ENCODE measurements at regions not wholly inside any gene's neighbourhood (a gene's known extent, or its start where the extent isn't known, plus 50 kb on each side); places are given as distances from the start of the nearest gene placed in this dataset.
"Not testable (repeated sequence)": the region's sequence is repeated elsewhere in the genome, so short reads cannot be mapped to it uniquely, and the experiment has no call there.

DNA sequence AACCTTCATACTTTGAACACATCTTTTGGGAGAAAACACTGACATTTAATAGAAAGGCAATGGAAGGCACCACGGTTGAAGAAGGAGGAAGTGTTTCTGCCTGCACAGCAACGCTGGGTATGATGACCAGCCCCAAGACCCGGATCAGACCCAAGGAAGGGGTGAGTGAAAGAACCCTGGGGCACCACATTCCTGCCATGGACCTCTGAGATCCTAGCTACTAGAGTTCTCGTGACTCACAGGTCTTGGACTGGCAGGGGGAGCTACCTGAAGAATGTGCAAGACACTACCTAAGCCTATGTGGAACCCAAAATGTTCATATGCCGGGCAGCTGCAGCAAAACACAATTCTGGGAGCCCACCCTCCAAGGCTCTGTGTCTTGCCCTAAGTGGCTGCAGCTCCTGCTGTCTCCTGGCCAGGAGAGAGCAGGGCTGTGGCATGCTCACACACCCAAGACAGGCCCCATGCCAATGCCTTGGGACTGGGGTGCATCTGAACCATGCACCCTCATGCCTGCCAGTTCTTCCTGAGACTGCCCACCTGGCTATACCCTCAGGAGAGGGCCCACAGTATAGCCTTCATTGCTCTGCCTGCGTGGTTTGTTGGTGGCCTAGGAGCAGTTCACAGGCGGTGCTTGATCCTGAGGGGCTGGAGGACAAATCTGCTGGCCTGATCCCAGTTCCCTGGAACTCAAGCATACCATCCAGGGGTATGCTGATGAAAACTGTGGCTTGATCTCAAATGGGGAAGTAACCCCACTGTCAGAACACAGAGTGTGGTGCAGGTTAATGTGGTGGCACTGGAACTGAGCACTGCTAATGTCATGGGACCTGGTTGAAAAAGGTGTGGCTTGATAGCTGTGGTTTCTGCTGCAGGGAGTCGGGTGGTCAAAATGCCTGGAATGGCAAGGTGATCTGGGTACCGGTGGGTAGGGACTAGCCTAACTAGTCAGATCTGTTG lies 353.3 kb upstream of the ARHGEF26 start:
- no peak for DNase-seq

DNA sequence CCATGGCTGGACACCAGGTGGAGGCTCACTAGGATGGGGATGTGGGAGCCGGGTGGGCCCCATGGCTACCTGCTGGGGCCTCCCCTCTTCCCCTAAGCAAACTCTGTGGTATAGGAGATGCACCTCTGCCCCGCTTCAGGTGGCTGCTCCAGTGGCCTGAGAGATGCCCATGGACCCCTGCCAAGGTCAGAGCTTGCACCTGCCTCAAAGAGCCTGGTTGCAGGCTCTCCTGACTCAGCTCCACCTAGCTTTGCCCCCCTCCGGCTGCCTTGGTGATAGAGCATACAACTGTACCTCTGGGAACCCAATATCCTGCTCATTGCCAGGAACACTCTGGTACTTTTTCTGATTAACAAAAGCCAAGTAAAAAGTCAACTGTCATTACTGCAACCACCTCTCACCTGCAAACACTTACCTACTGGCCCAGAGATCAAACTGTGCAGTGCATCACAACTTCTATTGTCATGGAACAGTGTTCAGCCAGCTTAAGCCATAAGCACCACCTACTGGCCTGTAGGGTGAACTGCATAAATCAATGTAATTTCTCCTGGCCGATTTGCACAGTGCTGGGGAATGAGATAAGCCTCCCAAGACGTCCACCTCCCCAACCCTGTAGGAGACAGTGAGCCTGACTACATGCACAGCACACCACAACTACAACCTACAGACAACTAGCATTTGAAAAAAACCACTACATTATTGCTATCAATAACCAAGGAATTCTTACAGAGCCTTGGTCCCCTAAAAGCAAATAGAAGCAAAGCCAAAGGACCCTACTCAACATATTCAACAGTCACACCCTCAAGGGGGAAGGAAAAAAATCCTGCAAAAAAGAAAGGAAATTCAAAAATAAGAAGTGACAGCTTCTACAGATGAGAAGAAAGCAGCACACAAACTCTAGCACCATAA lies 352.4 kb upstream of the ARHGEF26 start:
- DNase-seq: peak; percentile 31

DNA sequence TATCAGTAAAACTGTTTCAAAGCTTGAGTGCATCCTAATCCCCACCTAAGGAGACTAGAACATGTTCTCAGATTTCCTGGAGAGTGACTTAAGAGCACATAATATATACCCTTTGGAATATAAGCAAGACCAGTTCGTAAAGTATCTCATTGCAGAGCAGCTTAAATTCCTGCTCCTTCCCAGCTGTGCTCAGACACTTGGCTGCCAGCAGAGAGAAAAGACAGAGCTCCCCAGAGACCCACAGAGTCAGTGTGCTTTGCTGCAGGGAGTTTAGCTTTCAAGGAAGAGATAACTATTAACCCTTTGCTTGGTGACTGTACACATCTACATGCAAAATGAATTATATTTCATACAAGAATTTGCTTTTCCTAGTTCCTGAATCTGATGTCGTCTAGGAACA lies 338.1 kb upstream of the ARHGEF26 start:
- DNase-seq: no peak

DNA sequence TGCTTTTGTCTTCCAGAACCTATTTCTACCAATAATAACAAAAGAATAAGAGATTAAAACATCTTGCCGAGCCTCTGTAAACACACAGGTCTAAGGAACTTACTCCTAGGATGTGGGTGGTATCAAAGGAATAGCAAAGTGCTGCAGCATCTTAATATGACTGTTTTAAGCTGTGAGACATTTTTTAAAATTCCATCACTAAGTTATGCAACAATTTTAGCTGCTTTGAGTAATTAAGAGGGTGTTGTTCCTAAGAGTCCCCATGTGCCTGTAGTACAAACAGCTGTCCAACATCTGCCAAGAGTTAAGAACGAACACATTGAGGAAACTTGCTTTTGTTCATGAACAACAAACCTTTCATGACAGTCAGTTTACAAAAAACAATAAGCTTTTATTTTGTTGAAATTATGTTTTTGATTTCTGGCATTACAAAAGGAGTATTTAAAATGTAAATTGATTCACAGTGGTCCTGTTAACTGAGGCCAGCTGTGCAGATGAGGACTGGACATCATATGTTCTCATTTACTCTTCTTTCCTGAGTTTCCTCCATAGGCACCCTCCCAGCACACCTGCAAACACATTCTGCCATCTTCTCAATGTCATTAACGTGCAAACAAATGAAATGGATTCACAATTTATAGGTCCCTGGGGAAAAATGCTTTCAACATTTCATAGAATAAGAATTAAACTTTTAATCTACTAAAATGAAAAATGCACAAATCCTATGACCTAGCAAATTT lies 337.3 kb upstream of the ARHGEF26 start:
- no peak for DNase-seq

DNA sequence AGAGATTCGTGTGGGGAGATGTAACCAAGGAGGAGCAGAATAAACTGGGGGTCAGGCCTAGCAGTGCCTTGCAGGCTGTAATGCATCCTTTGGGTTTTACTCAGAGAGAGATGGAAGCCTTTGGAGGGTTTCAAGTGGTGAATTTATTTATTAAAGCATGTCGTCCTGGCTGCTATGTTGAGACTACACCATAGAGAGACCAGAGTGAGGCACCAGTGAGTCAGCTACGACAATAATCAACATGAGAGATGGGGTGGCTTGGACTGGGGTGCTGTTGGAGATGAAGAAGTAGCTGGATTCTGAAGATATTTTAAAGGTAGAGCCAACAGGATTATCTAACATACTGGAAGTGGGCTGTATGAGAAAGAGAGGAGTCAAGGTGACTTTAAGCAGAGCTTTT lies 335.3 kb upstream of the ARHGEF26 start:
- DNase-seq: no peak

DNA sequence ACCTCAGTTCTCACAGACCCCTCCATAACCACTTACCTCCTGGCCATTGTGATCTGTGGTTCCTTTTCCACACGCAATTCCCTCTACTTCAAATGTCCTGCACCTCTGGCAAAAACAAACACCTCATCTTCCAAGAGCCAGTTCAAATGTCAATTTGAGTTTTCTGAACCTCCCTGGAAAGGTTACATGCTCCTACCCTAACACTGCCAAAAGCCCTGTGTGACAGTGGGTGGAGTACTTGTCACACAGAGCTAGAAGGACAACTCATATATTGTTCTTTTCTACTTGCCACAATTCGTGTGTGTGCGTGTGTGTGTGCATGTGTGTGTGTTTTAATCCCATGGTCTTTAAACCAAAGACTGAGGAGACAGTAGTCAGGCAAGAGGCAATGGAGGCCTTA lies 331.8 kb upstream of the ARHGEF26 start:
- DNase-seq: no peak

DNA sequence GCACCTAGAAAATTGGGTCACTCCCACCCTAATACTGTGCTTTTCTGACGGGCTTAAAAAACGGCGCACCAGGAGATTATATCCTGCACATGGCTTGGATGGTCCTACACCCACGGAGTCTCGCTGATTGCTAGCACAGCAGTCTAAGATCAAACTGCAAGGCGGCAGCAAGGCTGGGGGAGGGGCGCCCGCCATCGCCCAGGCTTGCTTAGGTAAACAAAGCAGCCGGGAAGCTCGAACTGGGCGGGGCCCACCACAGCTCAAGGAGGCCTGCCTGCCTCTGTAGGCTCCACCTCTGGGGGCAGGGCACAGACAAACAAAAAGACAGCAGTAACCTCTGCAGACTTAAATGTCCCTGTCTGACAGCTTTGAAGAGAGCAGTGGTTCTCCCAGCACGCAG lies 324.1 kb upstream of the ARHGEF26 start:
- DNase-seq: not testable (repeated sequence)

DNA sequence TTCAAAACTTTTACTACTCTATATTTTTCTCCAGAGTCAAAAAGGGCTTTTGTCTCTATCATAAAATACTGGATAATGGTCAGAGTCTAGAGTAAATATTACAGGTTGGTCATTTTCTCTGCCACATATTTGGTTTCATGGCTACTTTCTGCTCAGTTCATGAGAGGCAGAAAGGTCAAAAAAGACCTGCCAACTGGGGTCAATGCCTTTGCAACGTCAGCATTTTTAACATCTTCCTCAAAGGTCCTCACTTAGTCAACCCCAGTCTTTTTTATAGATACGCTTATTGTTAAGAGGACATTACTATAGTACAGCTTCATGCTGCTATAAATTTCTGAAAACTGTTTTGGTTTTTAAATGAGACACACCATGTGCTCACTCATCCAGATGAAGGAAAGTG lies 312.1 kb upstream of the ARHGEF26 start:
- DNase-seq: no peak

DNA sequence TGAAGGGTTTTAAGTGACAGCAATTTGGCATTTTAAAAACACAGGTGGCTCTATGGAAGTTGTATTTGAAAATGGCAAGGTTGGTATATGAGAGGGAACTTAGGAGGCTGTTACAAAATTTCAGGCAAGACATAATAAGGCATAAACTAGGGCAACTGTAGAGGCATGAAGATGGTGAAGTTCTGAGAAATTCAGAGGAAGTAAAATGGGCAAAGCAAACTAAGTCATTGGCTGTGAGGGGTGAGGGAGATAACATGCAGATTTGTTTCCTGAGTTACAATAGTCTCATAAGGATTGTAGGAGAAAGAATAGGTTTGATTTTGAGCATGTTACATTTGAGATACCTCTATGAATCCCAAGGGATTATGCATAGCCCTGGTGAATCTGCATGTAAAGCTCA lies 302.9 kb upstream of the ARHGEF26 start:
- DNase-seq: no peak

DNA sequence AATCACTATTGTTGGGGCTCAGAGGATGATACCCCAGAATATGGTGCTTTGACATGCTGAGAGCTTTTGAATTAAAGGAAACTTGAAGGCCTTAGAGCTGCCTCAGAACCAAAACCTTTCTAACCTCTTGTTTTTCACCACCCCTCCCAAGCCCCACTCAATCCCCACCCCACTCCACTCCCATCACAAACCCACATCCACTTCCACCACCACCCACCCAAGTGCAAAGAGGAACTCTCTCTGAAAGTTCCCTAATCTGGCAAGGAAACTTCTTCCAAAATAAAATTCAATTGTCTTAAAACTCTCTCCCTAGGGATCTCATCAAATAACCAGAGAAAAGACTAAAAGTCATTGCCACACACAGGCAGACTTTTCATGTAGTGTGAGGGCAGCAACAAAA lies 301.2 kb upstream of the ARHGEF26 start:
- no peak for DNase-seq

DNA sequence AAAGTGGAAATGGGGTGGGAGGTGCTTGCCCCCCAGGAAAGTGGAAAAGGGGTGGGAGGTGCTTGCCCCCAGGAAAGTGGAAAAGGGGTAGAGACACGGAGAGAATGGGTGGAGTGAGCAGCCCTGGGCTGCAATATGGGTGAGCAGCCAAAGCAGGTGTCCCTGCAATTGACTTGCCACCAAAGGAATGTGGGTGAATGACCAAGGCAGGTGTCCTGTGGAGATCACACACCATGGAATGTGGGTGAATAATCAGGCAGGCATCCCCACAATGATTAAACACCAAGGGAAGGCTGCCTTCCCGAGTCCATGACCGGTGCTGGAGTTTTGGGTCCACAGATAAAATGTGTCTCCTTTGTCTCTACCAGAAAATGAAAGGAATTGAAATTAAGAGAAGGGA lies 292.8 kb upstream of the ARHGEF26 start:
- DNase-seq: not testable (repeated sequence)

DNA sequence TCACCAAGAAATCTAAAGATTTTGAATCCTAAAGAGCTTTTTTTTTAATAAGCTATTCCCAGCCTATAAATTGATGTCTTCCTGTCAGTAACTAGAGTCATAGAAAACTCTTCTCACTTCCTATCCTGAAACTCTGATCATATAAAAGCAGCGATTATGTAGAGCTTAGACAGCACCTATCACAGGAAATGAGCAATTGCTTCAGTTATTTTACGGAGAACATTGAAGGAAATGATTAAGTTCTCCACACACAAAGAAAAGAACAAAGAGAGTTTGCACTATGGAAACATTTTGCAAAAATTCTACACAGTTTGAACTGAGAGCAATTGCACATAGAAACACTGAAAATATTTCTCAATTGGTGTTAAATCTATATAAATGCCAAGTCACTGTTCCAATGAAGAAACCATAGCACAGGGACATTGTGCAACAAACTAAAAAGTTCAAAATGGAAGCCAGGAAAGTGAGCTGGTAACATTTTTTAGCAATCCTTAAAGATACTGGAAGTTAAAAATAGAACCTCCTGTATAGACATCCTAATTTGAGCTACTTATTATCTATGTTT lies 291.5 kb upstream of the ARHGEF26 start:
- no peak for DNase-seq

DNA sequence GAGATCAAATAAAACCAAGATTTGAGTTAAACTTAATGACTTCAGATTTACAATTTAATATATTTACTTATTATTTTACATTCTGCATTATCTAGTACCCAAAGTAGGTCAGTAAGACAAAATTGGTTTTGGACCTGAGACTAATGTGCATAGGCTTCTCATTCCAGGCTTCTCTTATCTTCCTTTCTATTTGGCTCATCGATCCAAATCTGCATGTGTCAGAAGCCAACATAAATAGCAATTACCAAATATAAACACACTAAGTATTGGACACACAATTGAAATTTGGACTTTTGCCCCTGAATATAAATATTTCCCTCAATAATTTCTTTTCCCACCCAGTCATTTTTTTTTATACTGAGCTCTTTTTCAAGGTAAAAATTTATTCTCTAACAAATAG lies 290.6 kb upstream of the ARHGEF26 start:
- no peak for DNase-seq

DNA sequence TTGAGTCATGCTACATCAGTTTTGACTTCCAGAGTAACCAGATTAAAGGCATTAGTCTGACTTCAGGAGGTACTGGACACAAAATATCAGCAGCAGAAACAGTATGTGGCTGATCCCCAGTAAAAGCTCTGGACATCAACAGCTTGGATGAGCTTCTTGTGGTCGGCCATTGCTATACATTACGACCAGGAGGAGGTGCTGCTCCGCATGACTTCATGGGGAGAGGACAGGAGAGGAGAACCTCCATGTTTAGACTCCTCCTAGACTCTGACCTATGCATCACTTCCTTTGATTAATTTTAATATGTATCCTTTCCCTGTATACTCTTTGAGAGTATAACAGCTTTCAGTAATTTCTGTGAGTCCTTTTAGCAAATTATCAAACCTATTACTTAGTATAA lies 285.6 kb upstream of the ARHGEF26 start:
- DNase-seq: no peak

DNA sequence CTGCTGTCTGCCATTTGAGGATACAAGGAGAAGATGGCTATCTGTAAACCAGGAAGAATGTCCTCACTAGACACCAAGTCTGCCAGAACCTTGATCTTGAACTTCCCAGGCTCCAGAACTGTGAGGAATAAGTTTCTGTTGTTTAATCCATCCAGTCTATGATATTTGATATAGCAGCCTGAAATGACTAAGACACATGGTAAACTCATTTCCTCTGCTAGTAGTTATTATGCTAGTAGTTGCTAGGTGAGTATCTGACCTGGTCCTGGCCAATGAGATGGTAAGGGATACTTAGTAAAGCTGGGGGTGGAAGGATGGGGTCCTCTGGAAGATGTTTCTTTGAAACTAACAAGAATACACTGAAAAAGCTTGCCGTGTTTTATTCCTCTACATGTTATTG lies 280.7 kb upstream of the ARHGEF26 start:
- no peak for DNase-seq

DNA sequence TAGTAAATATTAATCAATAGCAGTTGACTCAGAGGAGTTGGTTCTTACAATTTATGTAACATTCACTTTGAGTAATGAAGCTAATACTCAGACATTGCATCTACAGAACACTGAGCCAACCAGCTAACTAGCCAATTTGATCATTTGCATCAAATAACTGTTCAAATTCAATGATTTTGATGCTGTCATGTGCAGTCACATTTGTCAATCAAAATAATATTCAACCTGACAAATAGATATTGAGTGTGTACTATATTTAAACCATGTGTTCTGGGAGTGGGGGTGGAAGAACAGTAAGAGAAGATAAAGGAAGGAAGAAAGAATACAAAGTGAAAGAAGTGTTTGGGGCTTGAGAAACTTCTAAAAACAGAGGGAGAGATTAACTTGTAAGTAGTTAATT lies 277.2 kb upstream of the ARHGEF26 start:
- DNase-seq: no peak

DNA sequence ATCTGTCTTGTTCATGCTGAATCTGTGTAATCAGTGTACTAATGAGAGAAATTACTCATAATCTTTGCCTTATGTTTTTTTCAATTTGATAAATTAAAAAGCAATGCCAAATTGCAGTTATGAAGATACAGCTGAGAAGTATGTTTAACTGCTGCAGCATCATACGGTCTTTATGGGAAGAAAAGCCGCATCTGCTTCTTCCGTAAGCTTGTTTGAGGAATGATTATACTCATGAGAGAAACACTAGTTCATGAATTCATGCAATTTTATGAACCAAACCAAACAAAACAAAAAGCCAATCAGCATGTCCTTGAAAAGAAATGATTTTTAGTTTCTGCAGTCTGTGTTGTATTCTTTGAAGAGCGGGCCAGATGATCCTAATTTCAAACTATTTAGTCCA lies 275.9 kb upstream of the ARHGEF26 start:
- no peak for DNase-seq

DNA sequence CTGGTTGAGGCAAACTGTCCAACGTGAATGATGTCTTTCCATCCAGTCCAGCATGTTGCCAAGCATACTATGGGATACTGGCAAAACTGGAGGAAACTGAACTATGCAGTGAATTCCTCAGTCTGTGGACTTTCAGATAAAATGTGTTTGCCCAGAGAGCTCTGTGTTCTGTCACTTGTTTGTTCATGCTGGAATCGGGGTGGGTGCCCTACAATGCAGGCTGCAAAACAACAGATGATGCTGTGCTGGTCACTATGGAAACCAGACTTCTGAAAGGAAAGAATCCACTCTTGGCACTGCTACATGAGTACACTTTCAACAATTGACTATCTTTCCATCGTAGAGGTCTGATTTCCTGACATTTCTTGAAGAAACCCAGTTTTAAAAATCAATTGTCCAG lies 272.5 kb upstream of the ARHGEF26 start:
- DNase-seq: no peak

DNA sequence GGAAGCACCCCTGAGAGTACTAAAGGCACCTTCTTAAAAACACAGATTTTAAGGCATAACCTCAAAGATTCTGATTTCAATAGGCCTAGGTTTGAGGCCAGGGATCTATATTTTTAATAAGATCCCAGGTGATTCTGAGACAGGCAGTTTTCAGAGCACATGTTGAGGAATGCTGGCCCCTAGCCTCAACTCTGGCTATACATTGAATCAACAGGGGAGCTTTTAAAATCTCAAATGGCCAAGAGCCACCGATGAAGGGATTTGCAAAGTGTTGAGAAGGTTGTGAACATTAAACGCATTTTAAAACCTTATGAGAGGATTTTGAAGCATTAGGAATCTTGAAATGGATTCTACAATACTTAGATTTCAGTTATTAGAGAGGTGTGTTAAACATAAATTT lies 268.8 kb upstream of the ARHGEF26 start:
- DNase-seq: no peak

DNA sequence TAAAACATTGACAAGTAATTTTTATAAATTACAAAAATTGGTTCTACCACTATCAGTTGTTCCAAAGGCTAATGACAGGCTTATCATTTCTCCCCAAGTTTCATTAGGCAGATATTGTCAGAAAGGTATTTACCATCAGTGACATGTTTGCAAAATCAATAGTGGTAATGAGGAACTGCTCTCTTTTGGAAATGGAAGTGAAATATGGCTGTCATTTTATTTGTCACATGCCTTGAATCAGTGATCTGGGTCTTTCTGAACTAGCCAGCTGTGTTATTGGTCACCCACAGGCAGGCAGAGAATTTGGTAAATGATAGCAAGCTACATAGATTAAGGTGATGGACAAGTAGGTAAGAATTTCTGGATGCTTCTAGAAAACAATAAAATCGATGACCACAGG lies 268.0 kb upstream of the ARHGEF26 start:
- DNase-seq: no peak

DNA sequence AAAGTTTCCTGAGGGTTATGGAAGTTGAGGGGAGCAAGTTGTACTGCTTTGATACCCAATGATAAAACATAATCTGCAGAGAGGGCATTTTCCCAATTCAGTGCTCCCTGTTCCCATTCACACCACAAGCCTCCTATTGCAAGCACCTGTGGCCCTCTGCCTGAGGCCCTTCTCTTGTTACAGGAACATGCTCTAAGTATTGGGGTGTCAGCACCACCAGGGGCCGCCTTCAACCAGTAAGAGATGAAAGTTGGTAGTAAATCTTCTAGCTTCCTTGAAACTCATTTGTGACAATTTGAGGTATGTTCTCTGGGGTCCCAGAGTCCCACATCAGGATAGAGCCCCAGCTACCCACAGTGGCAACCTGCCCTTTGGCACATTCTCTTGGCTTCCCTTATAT lies 265.4 kb upstream of the ARHGEF26 start:
- DNase-seq: no peak

DNA sequence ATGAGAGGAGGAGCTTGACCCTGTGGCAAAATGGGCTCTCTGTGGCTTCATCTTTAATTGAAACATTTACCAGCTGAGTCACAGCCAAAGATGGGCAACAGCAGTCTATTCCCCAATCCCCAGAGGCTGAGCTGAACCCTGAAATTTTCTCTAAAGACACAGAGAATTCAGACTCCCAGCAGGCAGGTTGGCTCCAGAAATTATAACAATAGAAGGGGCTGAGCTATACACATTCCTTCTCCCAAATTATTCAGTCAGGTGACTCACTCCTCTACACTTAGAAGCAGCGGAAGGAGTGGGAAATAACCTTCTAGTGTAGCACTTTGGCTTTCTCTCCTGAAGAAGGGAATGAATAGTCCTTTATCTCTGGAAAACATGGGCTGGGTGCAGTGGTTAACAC lies 264.3 kb upstream of the ARHGEF26 start:
- DNase-seq: no peak

DNA sequence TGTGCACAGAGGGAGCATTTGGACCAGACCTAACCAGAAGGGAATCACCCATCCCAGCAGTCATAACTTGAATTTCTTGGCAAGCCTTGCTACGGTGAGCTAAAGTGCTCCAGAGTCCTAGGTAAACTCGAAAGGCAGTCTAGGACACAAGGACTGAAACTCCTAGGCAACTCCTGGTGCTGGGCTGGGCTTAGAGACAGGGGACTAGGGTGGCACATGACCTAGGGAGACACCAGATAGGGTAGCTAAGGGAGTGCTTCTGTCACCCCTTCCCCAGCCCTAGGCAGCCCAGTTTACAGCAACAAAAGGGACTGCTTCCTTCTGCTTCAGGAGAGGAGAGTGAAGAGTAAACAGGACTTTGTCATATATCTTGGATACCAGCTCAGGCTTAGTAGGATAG lies 256.4 kb upstream of the ARHGEF26 start:
- DNase-seq: no peak

Data from stimulated activated CD4-positive, alpha-beta T cell treated with anti-CD3 and anti-CD28 coated beads, Interleukin-1b, Interleukin-23, amount 100 ng/mL, for 48 hours (primary cell).